HG03432 (cell line): ENCODE measurements at regions not wholly inside any gene's neighbourhood (a gene's known extent, or its start where the extent isn't known, plus 50 kb on each side); places are given as distances from the start of the nearest gene placed in this dataset.

Experiments
- ATAC-seq: cut with Tn5 transposase; IDR thresholded peaks from one replicate; pipeline ENCODE4 v1.9.1; 2021; ENCODE audit warnings: mild to moderate bottlenecking, moderate library complexity; ENCODE audit not compliant: unreplicated experiment

- no peak for ATAC-seq
These were observed 466.6 kb upstream of the TNP1 start for GRCh38 chr2:217326238-217327022.

GRCh38 chr2:217325816-217326215, 466.0 kb upstream of the TNP1 start:
- no peak for ATAC-seq

GRCh38 chr2:217325251-217325650, 465.4 kb upstream of the TNP1 start:
- no peak for ATAC-seq

GRCh38 chr2:217316743-217317142, 456.9 kb upstream of the TNP1 start:
- peak; percentile 73 for ATAC-seq

- no peak for ATAC-seq
These were observed 454.2 kb upstream of the TNP1 start for GRCh38 chr2:217314021-217314460.

- ATAC-seq = no peak
These were observed 453.5 kb upstream of the TNP1 start for GRCh38 chr2:217313386-217313785.

- no peak for ATAC-seq
These were observed 449.2 kb upstream of the TNP1 start for GRCh38 chr2:217309056-217309455.

GRCh38 chr2:217307023-217307422, 447.2 kb upstream of the TNP1 start:
- ATAC-seq = no peak

- ATAC-seq = no peak
These were observed 446.0 kb upstream of the TNP1 start for GRCh38 chr2:217305882-217306281.

GRCh38 chr2:217304582-217304981, 444.7 kb upstream of the TNP1 start:
- ATAC-seq = no peak

- ATAC-seq = no peak
These were observed 443.0 kb upstream of the TNP1 start for GRCh38 chr2:217302856-217303255.

- ATAC-seq = no peak
These were observed 441.5 kb upstream of the TNP1 start for GRCh38 chr2:217301142-217301925.

GRCh38 chr2:217299590-217299989, 439.7 kb upstream of the TNP1 start:
- no peak for ATAC-seq

GRCh38 chr2:217297096-217297495, 437.2 kb upstream of the TNP1 start:
- no peak for ATAC-seq

- no peak for ATAC-seq
These were observed 435.0 kb upstream of the TNP1 start for GRCh38 chr2:217294818-217295217.

- no peak for ATAC-seq
These were observed 434.3 kb upstream of the TNP1 start for GRCh38 chr2:217294211-217294610.

- no peak for ATAC-seq
These were observed 433.7 kb upstream of the TNP1 start for GRCh38 chr2:217293607-217294006.

- ATAC-seq = no peak
These were observed 433.2 kb upstream of the TNP1 start for GRCh38 chr2:217293046-217293445.

GRCh38 chr2:217291259-217291658, 431.4 kb upstream of the TNP1 start:
- no peak for ATAC-seq

- ATAC-seq = no peak
These were observed 430.6 kb upstream of the TNP1 start for GRCh38 chr2:217290467-217290866.

GRCh38 chr2:217289907-217290280, 430.0 kb upstream of the TNP1 start:
- no peak for ATAC-seq

GRCh38 chr2:217289177-217289906, 429.5 kb upstream of the TNP1 start:
- ATAC-seq = no peak
